ENCODE measurements at regions not wholly inside any gene's neighbourhood (a gene's known extent, or its start where the extent isn't known, plus 50 kb on each side); places are given as distances from the start of the nearest gene placed in this dataset.

- TF ChIP-seq REST (IDR thresholded peaks at IDR 0.05; ENCODE audit: insufficient read depth in 1 of 2, low read depth in 2 of 2, low read length in 2 of 2): no peak
- TF ChIP-seq TAF1 (IDR thresholded peaks at IDR 0.05; ENCODE audit: borderline replicate concordance, insufficient read depth, low read length): no peak
- no peak for TF ChIP-seq SIN3A (IDR thresholded peaks at IDR 0.05; ENCODE audit: borderline replicate concordance, insufficient read depth, low read length)
- no peak for TF ChIP-seq FOXP2 (optimal IDR thresholded peaks at IDR 0.05; ENCODE audit: borderline replicate concordance, extremely low read depth, extremely low read length, insufficient read depth)
- no peak for TF ChIP-seq POLR2AphosphoS5 (IDR thresholded peaks at IDR 0.05; ENCODE audit: low read depth, low read length)
Measured at GRCh38 chr17:73953206-73954033, 250.1 kb upstream of the RPL38 start.

GRCh38 chr17:73954951-73955350, 248.5 kb upstream of the RPL38 start:
- TF ChIP-seq TAF1 (IDR thresholded peaks at IDR 0.05; ENCODE audit: borderline replicate concordance, insufficient read depth, low read length): no peak
- TF ChIP-seq REST (IDR thresholded peaks at IDR 0.05; ENCODE audit: insufficient read depth in 1 of 2, low read depth in 2 of 2, low read length in 2 of 2): no peak

GRCh38 chr17:73955616-73956015, 247.9 kb upstream of the RPL38 start:
- TF ChIP-seq FOXP2 (optimal IDR thresholded peaks at IDR 0.05; ENCODE audit: borderline replicate concordance, extremely low read depth, extremely low read length, insufficient read depth) (no peak), POLR2AphosphoS5 (IDR thresholded peaks at IDR 0.05; ENCODE audit: low read depth, low read length) (no peak), SIN3A (IDR thresholded peaks at IDR 0.05; ENCODE audit: borderline replicate concordance, insufficient read depth, low read length) (no peak), REST (IDR thresholded peaks at IDR 0.05; ENCODE audit: insufficient read depth in 1 of 2, low read depth in 2 of 2, low read length in 2 of 2) (no peak), TAF1 (IDR thresholded peaks at IDR 0.05; ENCODE audit: borderline replicate concordance, insufficient read depth, low read length) (no peak)

GRCh38 chr17:73956169-73956568, 247.3 kb upstream of the RPL38 start:
- no peak for TF ChIP-seq TAF1 (IDR thresholded peaks at IDR 0.05; ENCODE audit: borderline replicate concordance, insufficient read depth, low read length)
- no peak for TF ChIP-seq SIN3A (IDR thresholded peaks at IDR 0.05; ENCODE audit: borderline replicate concordance, insufficient read depth, low read length)
- TF ChIP-seq POLR2AphosphoS5 (IDR thresholded peaks at IDR 0.05; ENCODE audit: low read depth, low read length): no peak
- no peak for TF ChIP-seq FOXP2 (optimal IDR thresholded peaks at IDR 0.05; ENCODE audit: borderline replicate concordance, extremely low read depth, extremely low read length, insufficient read depth)
- no peak for TF ChIP-seq REST (IDR thresholded peaks at IDR 0.05; ENCODE audit: insufficient read depth in 1 of 2, low read depth in 2 of 2, low read length in 2 of 2)

Data from PFSK-1 (cell line).